H1 (cell line): ENCODE measurements at regions not wholly inside any gene's neighbourhood (a gene's known extent, or its start where the extent isn't known, plus 50 kb on each side); places are given as distances from the start of the nearest gene placed in this dataset.

Source experiments
- KDM4A ChIP-seq: IDR thresholded peaks from one replicate; pipeline ENCODE4 v1.7.1; 2012; ENCODE audit warnings: low read depth, mild to moderate bottlenecking, moderate library complexity, low read length, inconsistent platforms; ENCODE audit not compliant: severe bottlenecking
- PHF8 ChIP-seq: fragments of 200-600 bp; sonication (generic); conservative IDR thresholded peaks from 2 replicates; pipeline ENCODE4 v1.7.1; 2012; ENCODE audit warnings: low read depth, mild to moderate bottlenecking, inconsistent platforms, low read length, moderate library complexity
- SIX5 ChIP-seq: IDR thresholded peaks from 2 replicates; pipeline ENCODE4 v1.6.1; 2011; ENCODE audit warnings: mild to moderate bottlenecking, low read depth, low read length

DNA sequence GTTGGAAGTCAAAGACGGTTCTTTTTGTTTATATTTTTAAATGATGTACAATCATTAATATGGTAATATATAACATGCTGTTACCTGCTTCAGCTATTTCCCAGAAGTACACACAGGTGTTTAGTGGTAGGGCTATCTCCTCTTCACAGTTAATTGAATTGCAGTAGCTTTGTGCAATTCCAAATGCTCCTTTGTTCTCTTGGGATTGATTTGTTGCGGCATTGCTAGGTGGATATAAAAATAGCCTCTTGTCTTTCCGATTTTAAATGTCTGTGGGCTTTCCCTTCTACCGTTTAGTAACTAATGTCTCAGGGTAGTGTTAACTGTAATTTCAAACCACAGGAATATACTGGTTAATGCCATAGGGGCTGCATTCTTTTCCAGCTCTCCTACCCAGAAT is 307.6 kb upstream of the SLITRK3 start (continued):
- TF ChIP-seq KDM4A (no peak), SIX5 (no peak), PHF8 (no peak)
